Adipocyte (in vitro differentiated cells): ENCODE measurements at regions not wholly inside any gene's neighbourhood (a gene's known extent, or its start where the extent isn't known, plus 50 kb on each side); places are given as distances from the start of the nearest gene placed in this dataset.

Source experiments
- DNase-seq: peaks from one replicate; pipeline ENCODE4 v3.0.0-alpha.2; 2015; ENCODE audit warnings: low read depth
- H3K27me3 ChIP-seq: replicated peaks from 2 replicates; pipeline ENCODE4 v1.7.0; 2013; ENCODE audit warnings: mild to moderate bottlenecking, low read length, moderate library complexity; ENCODE audit not compliant: control insufficient read depth, insufficient read depth
- H3K36me3 ChIP-seq: 2 replicates; pipeline ENCODE4 v1.7.0; 2013; ENCODE audit warnings: low read length, mild to moderate bottlenecking, moderate library complexity; ENCODE audit not compliant: control insufficient read depth, insufficient read depth, severe bottlenecking
- H3K4me1 ChIP-seq: 2 replicates; pipeline ENCODE4 v1.7.0; 2013; ENCODE audit warnings: mild to moderate bottlenecking, low read length, moderate library complexity; ENCODE audit not compliant: control insufficient read depth, insufficient read depth
- H3K4me3 ChIP-seq: 2 replicates; pipeline ENCODE4 v1.7.0; 2013; ENCODE audit warnings: mild to moderate bottlenecking, low read length, moderate library complexity
- H3K9ac ChIP-seq: 2 replicates; pipeline ENCODE4 v1.7.0; 2013; ENCODE audit warnings: mild to moderate bottlenecking, low read length, moderate library complexity
- H3K9me3 ChIP-seq: 2 replicates; pipeline ENCODE4 v1.7.0; 2013; ENCODE audit warnings: mild to moderate bottlenecking, low read length, moderate library complexity; ENCODE audit not compliant: control insufficient read depth

DNA sequence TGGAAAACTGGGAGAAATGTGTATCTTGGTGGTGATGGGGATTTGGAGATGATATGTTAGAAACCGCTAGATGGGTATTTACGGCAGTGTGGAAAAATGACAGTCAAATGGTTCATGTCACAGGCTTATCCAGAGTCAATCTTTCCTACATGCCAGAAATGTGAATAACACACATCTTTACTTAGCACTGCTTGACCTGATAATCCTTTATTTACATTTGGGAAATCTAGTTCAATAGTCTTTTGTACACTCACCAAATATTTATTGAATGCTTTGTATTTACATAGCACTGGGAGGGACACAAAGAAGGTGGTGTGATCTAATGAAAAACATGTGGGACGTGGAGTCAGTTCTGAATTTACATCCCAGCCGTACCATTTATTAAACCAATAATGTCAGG is 208.2 kb downstream of the DIO2 start:
- Histone ChIP-seq H3K27me3 (no peaks in the 10 kb centered on the region), H3K9me3 (no peaks in the 10 kb centered on the region), H3K9ac (no peak overlapping the region), H3K4me1 (no peaks in the 10 kb centered on the region), H3K4me3 (no peak overlapping the region), H3K36me3 (no peaks in the 10 kb centered on the region)
- DNase-seq: peak; percentile 8

DNA sequence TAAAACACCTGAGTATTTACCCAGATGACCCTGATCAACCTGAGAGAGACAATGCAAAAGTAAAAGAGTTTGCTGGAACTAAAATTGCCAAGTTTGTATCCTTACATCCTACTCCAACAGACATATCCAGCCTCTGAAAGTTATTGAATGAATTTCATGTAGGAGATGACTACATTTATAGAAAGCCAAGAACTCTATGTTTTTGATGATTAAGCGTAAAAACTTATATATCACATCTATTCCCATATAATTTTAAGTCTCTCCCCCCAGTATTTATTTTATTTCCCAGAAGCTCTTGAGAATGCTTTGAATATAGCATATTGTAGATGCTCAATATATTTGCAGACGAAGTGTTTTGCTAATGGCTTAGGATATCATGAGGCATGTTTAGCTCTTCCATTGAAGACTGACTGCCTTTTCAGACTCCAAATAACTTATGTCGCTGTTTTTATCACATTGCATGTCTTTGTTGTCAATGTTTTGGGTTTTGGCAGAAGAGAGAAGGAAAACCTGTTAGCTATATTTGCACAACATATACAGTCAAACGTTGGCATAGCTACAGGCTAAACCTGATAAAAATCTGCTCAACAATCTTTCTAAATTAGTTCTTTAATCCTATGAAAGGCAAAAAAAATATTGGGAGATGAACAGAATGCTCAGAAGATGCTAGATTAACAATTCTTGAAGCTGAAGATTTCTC is 213.6 kb downstream of the DIO2 start:
- no peak overlapping the region for H3K4me3 ChIP-seq
- H3K9ac ChIP-seq: no peak overlapping the region
- DNase-seq: no peak
- H3K9me3 ChIP-seq: no peaks in the 10 kb centered on the region
- H3K4me1 ChIP-seq: no peaks in the 10 kb centered on the region
- no peaks in the 10 kb centered on the region for H3K36me3 ChIP-seq
- H3K27me3 ChIP-seq: no peaks in the 10 kb centered on the region

DNA sequence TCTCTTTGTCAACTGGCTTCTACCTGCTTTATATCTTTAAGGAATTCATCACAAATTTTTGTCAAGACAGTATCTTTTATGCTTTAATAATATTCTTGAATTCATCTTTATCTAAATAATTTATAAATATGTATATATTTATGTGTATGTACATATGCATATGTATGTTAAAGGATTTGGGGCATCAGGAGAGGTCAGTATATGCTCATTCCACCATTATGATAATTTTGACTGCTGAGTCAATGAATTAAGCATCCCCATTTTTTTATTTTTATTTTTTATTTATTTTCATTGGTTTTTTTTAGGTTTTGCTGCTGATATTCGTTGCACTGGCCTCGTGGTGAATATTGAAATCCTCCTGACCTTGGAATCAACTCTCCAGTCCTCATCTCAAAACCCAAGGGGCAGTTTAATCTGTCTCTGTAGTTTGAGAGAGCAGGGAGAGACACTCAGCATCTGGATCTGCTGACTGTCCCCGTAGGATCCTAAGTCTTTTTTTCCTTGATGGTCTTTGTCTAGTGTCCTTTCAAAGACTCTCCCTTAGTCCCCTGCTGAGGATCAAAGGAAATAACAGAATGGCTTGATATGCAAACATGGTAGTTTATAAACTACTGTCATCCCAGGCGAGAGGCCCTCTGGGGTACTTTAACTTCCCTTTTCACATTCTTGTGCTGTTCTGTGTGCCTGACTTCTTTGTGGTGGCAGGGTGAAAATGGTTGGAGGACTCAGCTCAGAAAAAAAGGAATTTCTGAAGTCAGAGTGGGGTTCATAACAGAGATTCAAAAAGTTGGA is 218.7 kb downstream of the DIO2 start:
- DNase-seq: no peak
- H3K4me1 ChIP-seq: no peaks in the 10 kb centered on the region
- no peaks in the 10 kb centered on the region for H3K9me3 ChIP-seq
- no peaks in the 10 kb centered on the region for H3K36me3 ChIP-seq
- no peak overlapping the region for H3K4me3 ChIP-seq
- H3K27me3 ChIP-seq: no peaks in the 10 kb centered on the region
- H3K9ac ChIP-seq: no peak overlapping the region

DNA sequence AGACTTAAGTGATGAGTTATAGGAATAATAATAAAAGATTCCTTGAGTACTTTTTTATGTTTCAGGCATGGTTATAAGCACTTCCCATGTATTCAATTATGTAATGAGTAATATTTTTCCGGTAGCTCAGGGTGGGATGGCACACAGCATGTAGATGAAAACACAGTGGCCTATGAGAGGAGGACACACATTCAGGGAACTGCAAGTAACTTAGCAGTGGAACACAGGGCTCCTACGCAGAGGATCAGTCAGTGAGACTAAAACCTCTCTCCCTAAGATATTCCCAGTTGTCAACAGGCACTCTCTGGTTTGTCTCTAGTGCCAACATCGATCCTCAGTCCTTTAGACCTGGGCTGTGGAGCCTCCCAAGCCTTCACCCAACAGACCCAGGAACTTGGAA is 219.4 kb downstream of the DIO2 start:
- Histone ChIP-seq H3K9ac (no peak overlapping the region), H3K4me3 (no peak overlapping the region), H3K27me3 (no peaks in the 10 kb centered on the region), H3K4me1 (no peaks in the 10 kb centered on the region), H3K36me3 (no peaks in the 10 kb centered on the region), H3K9me3 (no peaks in the 10 kb centered on the region)
- DNase-seq: no peak

DNA sequence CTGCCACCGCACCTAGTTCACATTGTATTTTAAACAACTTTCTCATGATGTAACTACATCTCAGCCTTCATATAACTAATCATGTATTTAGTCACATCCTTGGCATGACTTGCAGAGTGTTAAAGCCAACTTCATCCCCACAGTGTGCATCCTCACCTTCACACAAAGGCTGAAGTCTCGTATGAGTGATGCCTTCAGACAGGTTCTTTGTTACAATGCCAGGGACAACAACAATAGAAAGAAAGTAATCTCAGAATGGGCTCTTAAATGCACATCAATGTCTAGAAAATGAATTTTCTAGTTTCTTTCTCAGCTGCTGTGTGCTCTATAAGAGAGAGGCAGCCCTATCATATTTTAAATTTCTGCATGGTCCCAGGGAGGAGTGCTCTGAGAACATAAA is 221.3 kb downstream of the DIO2 start:
- Histone ChIP-seq H3K4me1 (no peaks in the 10 kb centered on the region), H3K9me3 (no peaks in the 10 kb centered on the region), H3K36me3 (no peaks in the 10 kb centered on the region), H3K9ac (no peak overlapping the region), H3K27me3 (no peaks in the 10 kb centered on the region), H3K4me3 (no peak overlapping the region)
- no peak for DNase-seq

DNA sequence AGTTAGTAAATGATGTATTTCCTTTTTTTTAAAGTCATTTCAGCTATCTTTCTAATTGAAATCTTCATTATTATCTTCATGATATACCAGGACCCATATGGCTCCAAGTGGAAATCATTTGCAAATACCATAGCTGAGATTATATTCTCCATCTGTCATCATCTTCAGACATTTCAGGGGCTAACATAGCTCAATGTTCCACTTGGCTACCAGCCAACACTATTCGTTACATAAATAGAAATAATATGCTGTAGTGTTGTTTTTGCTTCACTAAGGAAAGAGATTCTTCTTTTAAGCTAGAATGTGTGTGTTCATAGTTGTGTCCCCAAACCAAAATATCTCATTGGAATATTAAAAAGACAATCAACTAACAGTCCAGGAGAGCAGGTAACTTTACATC is 225.1 kb downstream of the DIO2 start:
- H3K4me1 ChIP-seq: no peaks in the 10 kb centered on the region
- DNase-seq: no peak
- H3K36me3 ChIP-seq: no peaks in the 10 kb centered on the region
- H3K9ac ChIP-seq: no peak overlapping the region
- H3K4me3 ChIP-seq: no peak overlapping the region
- H3K9me3 ChIP-seq: no peaks in the 10 kb centered on the region
- no peaks in the 10 kb centered on the region for H3K27me3 ChIP-seq

DNA sequence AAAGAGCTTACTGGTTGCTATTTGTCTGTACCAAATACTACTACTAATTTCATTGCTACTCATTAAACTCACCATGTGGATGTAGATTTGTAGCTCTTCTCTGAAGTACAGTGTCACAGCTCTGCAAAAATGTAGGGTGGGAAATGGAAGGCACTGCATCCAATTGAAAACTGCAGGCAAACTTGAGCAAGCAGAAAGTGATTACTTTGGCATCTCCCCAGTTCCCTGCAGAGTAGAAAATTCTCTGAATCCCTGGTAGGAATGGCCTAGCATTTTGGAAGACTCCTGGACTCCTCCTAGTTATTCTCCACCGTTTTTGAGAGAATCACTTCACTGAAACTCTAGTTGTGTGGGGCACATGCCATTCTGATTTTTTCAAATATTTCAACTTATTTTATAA is 239.1 kb downstream of the DIO2 start:
- H3K9me3 ChIP-seq: no peaks in the 10 kb centered on the region
- no peak overlapping the region for H3K9ac ChIP-seq
- no peaks in the 10 kb centered on the region for H3K36me3 ChIP-seq
- no peak overlapping the region for H3K4me3 ChIP-seq
- no peaks in the 10 kb centered on the region for H3K27me3 ChIP-seq
- DNase-seq: no peak
- peaks cover 22% of the 10 kb centered on the region for H3K4me1 ChIP-seq

DNA sequence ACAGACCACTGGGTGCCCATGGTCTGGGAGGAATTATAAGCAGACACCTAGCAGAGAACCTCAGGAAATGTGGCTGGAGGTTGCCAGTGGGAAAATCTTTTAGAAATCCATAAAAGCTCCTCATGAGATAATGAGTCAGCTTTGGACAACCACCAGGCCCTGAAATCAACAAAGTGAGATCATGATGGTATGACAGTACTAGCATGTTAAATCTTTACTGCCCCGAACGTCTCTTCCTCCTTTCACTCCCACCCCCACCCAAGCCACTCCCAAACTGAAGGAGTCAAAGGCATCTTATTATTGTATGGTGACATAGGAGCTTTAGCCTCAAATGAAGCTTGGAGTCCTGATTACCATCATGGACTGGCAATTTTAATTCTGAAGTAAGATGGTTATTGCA is 240.0 kb downstream of the DIO2 start:
- DNase-seq: no peak
- H3K36me3 ChIP-seq: no peaks in the 10 kb centered on the region
- no peaks in the 10 kb centered on the region for H3K27me3 ChIP-seq
- H3K4me1 ChIP-seq: peaks cover 27% of the 10 kb centered on the region
- no peak overlapping the region for H3K9ac ChIP-seq
- H3K4me3 ChIP-seq: no peak overlapping the region
- no peaks in the 10 kb centered on the region for H3K9me3 ChIP-seq

DNA sequence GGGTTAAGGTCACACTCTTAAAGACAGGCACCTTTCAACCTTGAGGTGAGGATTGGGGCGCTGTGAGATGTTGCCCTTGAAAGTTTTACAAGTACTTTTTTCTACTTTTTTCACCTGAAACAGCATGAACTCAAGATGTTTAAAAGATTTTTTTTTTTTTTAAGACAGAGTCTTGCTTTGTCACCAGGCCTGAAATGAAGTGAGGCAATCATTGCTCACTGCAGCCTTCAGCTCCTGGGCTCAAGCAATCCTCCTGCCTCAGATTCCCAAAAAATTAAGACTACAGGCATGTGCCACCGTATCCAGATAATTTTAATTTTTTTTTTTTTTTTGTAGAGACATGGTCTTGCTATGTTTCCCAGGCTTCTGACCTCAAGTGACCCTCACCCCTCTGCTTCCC is 243.9 kb downstream of the DIO2 start:
- Histone ChIP-seq H3K27me3 (no peaks in the 10 kb centered on the region), H3K4me1 (peaks cover 27% of the 10 kb centered on the region), H3K36me3 (no peaks in the 10 kb centered on the region), H3K4me3 (no peak overlapping the region), H3K9me3 (no peaks in the 10 kb centered on the region), H3K9ac (no peak overlapping the region)
- DNase-seq: no peak

DNA sequence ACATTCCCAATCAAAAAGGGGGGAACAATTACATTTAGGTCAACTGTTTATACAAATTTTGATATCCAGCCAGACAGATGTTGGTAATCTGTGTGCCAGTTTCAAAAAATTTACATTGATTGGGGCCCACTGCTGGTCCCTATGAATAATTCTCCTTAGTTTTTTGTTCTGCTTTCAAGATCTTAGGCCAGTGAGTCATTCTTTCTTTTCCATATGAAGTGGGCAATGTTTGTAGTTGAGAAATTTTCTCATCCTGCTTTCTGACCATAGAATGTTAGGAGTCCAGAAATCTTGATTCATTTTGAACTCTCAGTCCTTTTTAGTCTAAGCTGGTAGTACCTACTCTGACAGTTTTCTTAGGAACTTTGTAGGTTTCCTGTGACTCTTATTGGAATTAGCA is 244.3 kb downstream of the DIO2 start:
- peak; percentile 1 for DNase-seq
- Histone ChIP-seq H3K4me1 (peaks cover 22% of the 10 kb centered on the region), H3K36me3 (no peaks in the 10 kb centered on the region), H3K4me3 (no peak overlapping the region), H3K27me3 (no peaks in the 10 kb centered on the region), H3K9me3 (no peaks in the 10 kb centered on the region), H3K9ac (no peak overlapping the region)

DNA sequence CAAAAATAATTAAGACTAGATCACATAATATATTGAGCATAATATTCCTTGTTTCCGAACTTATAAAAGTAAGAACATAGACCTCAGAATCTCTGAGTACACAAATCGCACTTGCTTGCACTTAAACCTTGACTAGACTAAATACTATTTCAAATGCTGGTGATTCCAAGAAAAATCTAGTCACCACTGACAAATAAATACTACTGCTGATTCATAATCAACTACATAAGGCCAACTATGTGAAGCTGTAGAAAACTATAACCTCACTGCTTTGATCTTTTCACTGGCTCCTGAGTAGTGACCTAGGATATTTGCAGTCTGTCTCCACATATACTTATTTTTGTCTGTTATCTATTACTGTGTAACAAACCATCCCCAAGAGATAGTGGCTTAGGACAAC is 245.4 kb downstream of the DIO2 start:
- Histone ChIP-seq H3K4me3 (no peak overlapping the region), H3K9ac (no peak overlapping the region), H3K36me3 (no peaks in the 10 kb centered on the region), H3K27me3 (no peaks in the 10 kb centered on the region), H3K9me3 (no peaks in the 10 kb centered on the region), H3K4me1 (peaks cover 11% of the 10 kb centered on the region)
- no peak for DNase-seq
